Ecto neural progenitor cell (in vitro differentiated cells): ENCODE measurements at regions not wholly inside any gene's neighbourhood (a gene's known extent, or its start where the extent isn't known, plus 50 kb on each side); places are given as distances from the start of the nearest gene placed in this dataset.

Experiments
- DNase-seq: peaks from one replicate; pipeline ENCODE4 v3.0.0-alpha.2; 2018; ENCODE audit warnings: low spot score

- peak; percentile 12 for DNase-seq
Observed at GRCh38 chr1:29388884-29389283, 152.6 kb downstream of the PTPRU start.

- peak; percentile 29 for DNase-seq
Observed at GRCh38 chr1:29388170-29388569, 151.8 kb downstream of the PTPRU start.

GRCh38 chr1:29387210-29387609, 150.9 kb downstream of the PTPRU start:
- DNase-seq = peak; percentile 13

- peak; percentile 7 for DNase-seq
Observed at GRCh38 chr1:29386453-29386852, 150.1 kb downstream of the PTPRU start.

GRCh38 chr1:29385966-29386365, 149.6 kb downstream of the PTPRU start:
- peak; percentile 4 for DNase-seq

- no peak for DNase-seq
Observed at GRCh38 chr1:29384496-29385015, 148.2 kb downstream of the PTPRU start.

GRCh38 chr1:29383746-29384371, 147.5 kb downstream of the PTPRU start:
- no peak for DNase-seq

- no peak for DNase-seq
Observed at GRCh38 chr1:29382851-29383745, 146.8 kb downstream of the PTPRU start.

GRCh38 chr1:29381426-29381825, 145.1 kb downstream of the PTPRU start:
- DNase-seq = no peak

GRCh38 chr1:29380532-29380931, 144.2 kb downstream of the PTPRU start:
- DNase-seq = peak; percentile 3

- DNase-seq = peak; percentile 47
Observed at GRCh38 chr1:29379443-29380073, 143.2 kb downstream of the PTPRU start.
